ENCODE measurements at regions not wholly inside any gene's neighbourhood (a gene's known extent, or its start where the extent isn't known, plus 50 kb on each side); places are given as distances from the start of the nearest gene placed in this dataset.

DNA sequence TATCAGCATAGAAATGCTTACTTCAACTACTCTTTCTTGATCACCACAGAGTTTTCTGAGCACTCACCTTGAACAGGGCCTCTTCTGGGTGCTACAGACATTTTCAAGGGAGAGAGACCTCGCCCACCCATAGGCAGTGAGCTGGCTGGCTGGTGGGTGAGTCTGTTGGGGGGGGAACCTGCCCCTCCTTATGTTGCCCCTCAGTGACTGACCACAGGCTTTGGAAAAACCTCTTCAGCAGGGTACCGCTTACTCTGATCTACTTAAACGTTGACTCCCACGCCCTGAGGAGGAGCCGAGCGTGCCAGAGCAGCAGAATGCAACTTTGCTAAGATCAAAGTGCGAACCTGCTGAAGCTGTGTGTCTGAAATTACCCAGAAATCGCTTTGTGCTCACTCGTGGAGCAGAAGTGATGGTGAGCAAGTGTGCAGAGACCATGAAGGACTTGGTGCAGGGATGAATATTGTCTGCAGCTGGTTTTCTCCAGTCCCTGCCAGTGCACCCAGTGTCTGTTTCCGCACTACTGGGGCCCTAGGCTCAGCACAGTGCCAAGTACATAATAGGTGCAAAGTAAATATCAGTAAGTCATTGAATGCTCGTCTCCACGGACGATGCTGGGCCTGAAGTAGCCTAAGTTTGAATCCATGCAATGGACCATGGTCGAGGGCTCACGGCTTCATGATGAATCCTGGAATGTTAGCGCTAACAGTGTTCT, 158.7 kb upstream of the IRF2BP2 start (continued):
- TF ChIP-seq, protein P1, sequence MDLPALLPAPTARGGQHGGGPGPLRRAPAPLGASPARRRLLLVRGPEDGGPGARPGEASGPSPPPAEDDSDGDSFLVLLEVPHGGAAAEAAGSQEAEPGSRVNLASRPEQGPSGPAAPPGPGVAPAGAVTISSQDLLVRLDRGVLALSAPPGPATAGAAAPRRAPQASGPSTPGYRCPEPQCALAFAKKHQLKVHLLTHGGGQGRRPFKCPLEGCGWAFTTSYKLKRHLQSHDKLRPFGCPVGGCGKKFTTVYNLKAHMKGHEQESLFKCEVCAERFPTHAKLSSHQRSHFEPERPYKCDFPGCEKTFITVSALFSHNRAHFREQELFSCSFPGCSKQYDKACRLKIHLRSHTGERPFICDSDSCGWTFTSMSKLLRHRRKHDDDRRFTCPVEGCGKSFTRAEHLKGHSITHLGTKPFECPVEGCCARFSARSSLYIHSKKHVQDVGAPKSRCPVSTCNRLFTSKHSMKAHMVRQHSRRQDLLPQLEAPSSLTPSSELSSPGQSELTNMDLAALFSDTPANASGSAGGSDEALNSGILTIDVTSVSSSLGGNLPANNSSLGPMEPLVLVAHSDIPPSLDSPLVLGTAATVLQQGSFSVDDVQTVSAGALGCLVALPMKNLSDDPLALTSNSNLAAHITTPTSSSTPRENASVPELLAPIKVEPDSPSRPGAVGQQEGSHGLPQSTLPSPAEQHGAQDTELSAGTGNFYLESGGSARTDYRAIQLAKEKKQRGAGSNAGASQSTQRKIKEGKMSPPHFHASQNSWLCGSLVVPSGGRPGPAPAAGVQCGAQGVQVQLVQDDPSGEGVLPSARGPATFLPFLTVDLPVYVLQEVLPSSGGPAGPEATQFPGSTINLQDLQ (CRISPR knock-in tag; IDR thresholded peaks at IDR 0.05) = no peak
- no peak for TF ChIP-seq HOXD1 (CRISPR knock-in tag; IDR thresholded peaks at IDR 0.05)
- no peak for TF ChIP-seq AGO1 (IDR thresholded peaks at IDR 0.05; ENCODE audit: low read depth, low read length, poor library complexity, severe bottlenecking)
- TF ChIP-seq POLR2G (IDR thresholded peaks at IDR 0.05; ENCODE audit: low read depth, low read length) = peak; percentile 52
- TF ChIP-seq, protein P2, sequence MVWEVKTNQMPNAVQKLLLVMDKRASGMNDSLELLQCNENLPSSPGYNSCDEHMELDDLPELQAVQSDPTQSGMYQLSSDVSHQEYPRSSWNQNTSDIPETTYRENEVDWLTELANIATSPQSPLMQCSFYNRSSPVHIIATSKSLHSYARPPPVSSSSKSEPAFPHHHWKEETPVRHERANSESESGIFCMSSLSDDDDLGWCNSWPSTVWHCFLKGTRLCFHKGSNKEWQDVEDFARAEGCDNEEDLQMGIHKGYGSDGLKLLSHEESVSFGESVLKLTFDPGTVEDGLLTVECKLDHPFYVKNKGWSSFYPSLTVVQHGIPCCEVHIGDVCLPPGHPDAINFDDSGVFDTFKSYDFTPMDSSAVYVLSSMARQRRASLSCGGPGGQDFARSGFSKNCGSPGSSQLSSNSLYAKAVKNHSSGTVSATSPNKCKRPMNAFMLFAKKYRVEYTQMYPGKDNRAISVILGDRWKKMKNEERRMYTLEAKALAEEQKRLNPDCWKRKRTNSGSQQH (CRISPR knock-in tag; IDR thresholded peaks at IDR 0.05; ENCODE audit: low read depth) = no peak
- TF ChIP-seq GABPA (IDR thresholded peaks at IDR 0.05; ENCODE audit: low read depth, low read length) = no peak
- no peak for TF ChIP-seq GABPA (CRISPR knock-in tag; IDR thresholded peaks at IDR 0.05; ENCODE audit: low read depth)
- TF ChIP-seq, protein P3, sequence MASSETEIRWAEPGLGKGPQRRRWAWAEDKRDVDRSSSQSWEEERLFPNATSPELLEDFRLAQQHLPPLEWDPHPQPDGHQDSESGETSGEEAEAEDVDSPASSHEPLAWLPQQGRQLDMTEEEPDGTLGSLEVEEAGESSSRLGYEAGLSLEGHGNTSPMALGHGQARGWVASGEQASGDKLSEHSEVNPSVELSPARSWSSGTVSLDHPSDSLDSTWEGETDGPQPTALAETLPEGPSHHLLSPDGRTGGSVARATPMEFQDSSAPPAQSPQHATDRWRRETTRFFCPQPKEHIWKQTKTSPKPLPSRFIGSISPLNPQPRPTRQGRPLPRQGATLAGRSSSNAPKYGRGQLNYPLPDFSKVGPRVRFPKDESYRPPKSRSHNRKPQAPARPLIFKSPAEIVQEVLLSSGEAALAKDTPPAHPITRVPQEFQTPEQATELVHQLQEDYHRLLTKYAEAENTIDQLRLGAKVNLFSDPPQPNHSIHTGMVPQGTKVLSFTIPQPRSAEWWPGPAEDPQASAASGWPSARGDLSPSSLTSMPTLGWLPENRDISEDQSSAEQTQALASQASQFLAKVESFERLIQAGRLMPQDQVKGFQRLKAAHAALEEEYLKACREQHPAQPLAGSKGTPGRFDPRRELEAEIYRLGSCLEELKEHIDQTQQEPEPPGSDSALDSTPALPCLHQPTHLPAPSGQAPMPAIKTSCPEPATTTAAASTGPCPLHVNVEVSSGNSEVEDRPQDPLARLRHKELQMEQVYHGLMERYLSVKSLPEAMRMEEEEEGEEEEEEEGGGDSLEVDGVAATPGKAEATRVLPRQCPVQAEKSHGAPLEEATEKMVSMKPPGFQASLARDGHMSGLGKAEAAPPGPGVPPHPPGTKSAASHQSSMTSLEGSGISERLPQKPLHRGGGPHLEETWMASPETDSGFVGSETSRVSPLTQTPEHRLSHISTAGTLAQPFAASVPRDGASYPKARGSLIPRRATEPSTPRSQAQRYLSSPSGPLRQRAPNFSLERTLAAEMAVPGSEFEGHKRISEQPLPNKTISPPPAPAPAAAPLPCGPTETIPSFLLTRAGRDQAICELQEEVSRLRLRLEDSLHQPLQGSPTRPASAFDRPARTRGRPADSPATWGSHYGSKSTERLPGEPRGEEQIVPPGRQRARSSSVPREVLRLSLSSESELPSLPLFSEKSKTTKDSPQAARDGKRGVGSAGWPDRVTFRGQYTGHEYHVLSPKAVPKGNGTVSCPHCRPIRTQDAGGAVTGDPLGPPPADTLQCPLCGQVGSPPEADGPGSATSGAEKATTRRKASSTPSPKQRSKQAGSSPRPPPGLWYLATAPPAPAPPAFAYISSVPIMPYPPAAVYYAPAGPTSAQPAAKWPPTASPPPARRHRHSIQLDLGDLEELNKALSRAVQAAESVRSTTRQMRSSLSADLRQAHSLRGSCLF (CRISPR knock-in tag; IDR thresholded peaks at IDR 0.05; ENCODE audit: borderline replicate concordance) = no peak
- peak; percentile 57 for TF ChIP-seq SP5 (CRISPR knock-in tag; IDR thresholded peaks at IDR 0.05; ENCODE audit: borderline replicate concordance, low read depth)
- TF ChIP-seq MXD4 (CRISPR knock-in tag; IDR thresholded peaks at IDR 0.05) = peak; percentile 56; the same call in 1 of the 2 replicates
- TF ChIP-seq, protein P4, sequence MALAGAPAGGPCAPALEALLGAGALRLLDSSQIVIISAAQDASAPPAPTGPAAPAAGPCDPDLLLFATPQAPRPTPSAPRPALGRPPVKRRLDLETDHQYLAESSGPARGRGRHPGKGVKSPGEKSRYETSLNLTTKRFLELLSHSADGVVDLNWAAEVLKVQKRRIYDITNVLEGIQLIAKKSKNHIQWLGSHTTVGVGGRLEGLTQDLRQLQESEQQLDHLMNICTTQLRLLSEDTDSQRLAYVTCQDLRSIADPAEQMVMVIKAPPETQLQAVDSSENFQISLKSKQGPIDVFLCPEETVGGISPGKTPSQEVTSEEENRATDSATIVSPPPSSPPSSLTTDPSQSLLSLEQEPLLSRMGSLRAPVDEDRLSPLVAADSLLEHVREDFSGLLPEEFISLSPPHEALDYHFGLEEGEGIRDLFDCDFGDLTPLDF (CRISPR knock-in tag; IDR thresholded peaks at IDR 0.05) = no peak
- TF ChIP-seq, protein P5, sequence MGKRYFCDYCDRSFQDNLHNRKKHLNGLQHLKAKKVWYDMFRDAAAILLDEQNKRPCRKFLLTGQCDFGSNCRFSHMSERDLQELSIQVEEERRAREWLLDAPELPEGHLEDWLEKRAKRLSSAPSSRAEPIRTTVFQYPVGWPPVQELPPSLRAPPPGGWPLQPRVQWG (CRISPR knock-in tag; IDR thresholded peaks at IDR 0.05; ENCODE audit: borderline replicate concordance, low read depth) = no peak
- TF ChIP-seq ONECUT2 (CRISPR knock-in tag; IDR thresholded peaks at IDR 0.05) = no peak
- TF ChIP-seq GABPB1 (CRISPR knock-in tag; IDR thresholded peaks at IDR 0.05) = no peak
- peak; percentile 75; the same call in 1 of the 2 replicates for TF ChIP-seq RCOR2 (CRISPR knock-in tag; IDR thresholded peaks at IDR 0.05)
- TF ChIP-seq TSC22D2 (CRISPR knock-in tag; IDR thresholded peaks at IDR 0.05; ENCODE audit: borderline replicate concordance) = peak; percentile 21; the same call in 1 of the 2 replicates
- TF ChIP-seq, protein P6, sequence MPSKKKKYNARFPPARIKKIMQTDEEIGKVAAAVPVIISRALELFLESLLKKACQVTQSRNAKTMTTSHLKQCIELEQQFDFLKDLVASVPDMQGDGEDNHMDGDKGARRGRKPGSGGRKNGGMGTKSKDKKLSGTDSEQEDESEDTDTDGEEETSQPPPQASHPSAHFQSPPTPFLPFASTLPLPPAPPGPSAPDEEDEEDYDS (CRISPR knock-in tag; IDR thresholded peaks at IDR 0.05) = peak; percentile 46
